Motor neuron (in vitro differentiated cells): ENCODE measurements at regions not wholly inside any gene's neighbourhood (a gene's known extent, or its start where the extent isn't known, plus 50 kb on each side); places are given as distances from the start of the nearest gene placed in this dataset.

Experiments used
- ATAC-seq, 8 experiments: fragments of 200-7000 bp; cut with Tn5 transposase; replicated peaks in 6 of 8; 2 replicates each; pipeline ENCODE4 v1.8.0; 2021; ENCODE audit warnings: mild to moderate bottlenecking in 8 of 8, moderate library complexity in 8 of 8
- H3K27ac ChIP-seq, 2 donors: fragments of 250-450 bp; sonication (Bioruptor Pico); 2 replicates each; pipeline ENCODE4 v1.9.0; 2021; ENCODE audit warnings: antibody characterized with exemption in 2 of 2, mild to moderate bottlenecking in 2 of 2, moderate library complexity in 1 of 2
- H3K4me1 ChIP-seq, 2 donors: fragments of 250-450 bp; sonication (Bioruptor Pico); replicated peaks in 1 of 2; 2 replicates each; pipeline ENCODE4 v1.6.1; 2021; ENCODE audit warnings: antibody characterized with exemption in 2 of 2, mild to moderate bottlenecking in 2 of 2, moderate library complexity in 1 of 2
- H3K4me3 ChIP-seq, 5 donors: fragments of 250-450 bp; sonication (Bioruptor Pico); 2 replicates each; pipeline ENCODE4 v1.9.0; 2021; ENCODE audit warnings: antibody characterized with exemption in 5 of 5, mild to moderate bottlenecking in 5 of 5, moderate library complexity in 4 of 5
- WGBS, 10 experiments: fragments of 450-650 bp; shearing (Covaris generic); methylation state at CpG; one replicate each; pipeline ENCODE4 v1.0.0; 2022; 5-methylcytosine and 5-hydroxymethylcytosine counted together
- in situ Hi-C, 9 experiments: fragments of 400-800 bp; cut with MboI; loops; one replicate each; pipeline ENCODE4 v1.15.0; 2021; ENCODE audit warnings: low sequenced_read_pairs in 9 of 9, low pct_unique_long_range_greater_than_20kb in 2 of 9; ENCODE audit not compliant: unreplicated experiment in 9 of 9

GRCh38 chr13:107835339-107836018 is 379.9 kb downstream of the LIG4 start:
- in situ Hi-C loops: no loop called here
- peaks cover 32 to 45% of the 10 kb centered on the region in 2 donors for H3K4me1 ChIP-seq
- ATAC-seq: peak in 2 of 8 experiments; percentile 11 to 32
- no peak overlapping the region for H3K27ac ChIP-seq
- WGBS, 10 experiments: 0 to 92% (median 55%) methylated on average over 1 to 3 of the region's 4 CpGs
- H3K4me3 ChIP-seq: no peak overlapping the region

- WGBS, 10 experiments: 0 to 100% (median 78%) methylated on average over 1 to 5 of the region's 5 CpGs
- H3K4me1 ChIP-seq: peaks cover 32 to 45% of the 10 kb centered on the region in 2 donors
- H3K27ac ChIP-seq: no peak overlapping the region
- H3K4me3 ChIP-seq: no peak overlapping the region
- in situ Hi-C loops: no loop called here
- no peak for ATAC-seq
Observed at GRCh38 chr13:107834717-107835116, 380.6 kb downstream of the LIG4 start.

GRCh38 chr13:107834281-107834680 is 381.1 kb downstream of the LIG4 start:
- Histone ChIP-seq H3K4me3 (no peak overlapping the region), H3K4me1 (peaks cover 32 to 45% of the 10 kb centered on the region in 2 donors), H3K27ac (no peak overlapping the region)
- 0 to 100% (median 85%) methylated on average over 1 of the region's 1 CpG; no CpG with 5 or more reads in 2 of the 10 experiments for WGBS, 10 experiments
- in situ Hi-C loops: no loop called here
- no peak for ATAC-seq

- in situ Hi-C loops: no loop called here
- WGBS, 10 experiments: 45 to 87% (median 67%) methylated on average over 2 to 8 of the region's 10 CpGs; no CpG with 5 or more reads in 2 of the 10 experiments
- ATAC-seq: peak in 5 of 8 experiments; percentile 13 to 70 (median 56)
- H3K4me1 ChIP-seq: peaks cover 26 to 31% of the 10 kb centered on the region in 2 donors
- no peak overlapping the region for H3K4me3 ChIP-seq
- H3K27ac ChIP-seq: no peak overlapping the region
Observed at GRCh38 chr13:107832500-107833100, 382.7 kb downstream of the LIG4 start.

- Histone ChIP-seq H3K4me3 (no peak overlapping the region), H3K27ac (no peak overlapping the region), H3K4me1 (peaks cover 15 to 21% of the 10 kb centered on the region in 2 donors)
- in situ Hi-C loops: no loop called here
- WGBS, 10 experiments: 54 to 100% (median 86%) methylated on average over 1 to 3 of the region's 3 CpGs; no CpG with 5 or more reads in 1 of the 10 experiments
- peak in 3 of 8 experiments; percentile 35 to 61 (median 59) for ATAC-seq
Observed at GRCh38 chr13:107830804-107831203, 384.5 kb downstream of the LIG4 start.

GRCh38 chr13:107827840-107828549 is 387.3 kb downstream of the LIG4 start:
- ATAC-seq: no peak

GRCh38 chr13:107824635-107825034 is 390.7 kb downstream of the LIG4 start:
- Histone ChIP-seq H3K27ac (no peak overlapping the region), H3K4me3 (no peak overlapping the region), H3K4me1 (peaks cover 4 to 34% of the 10 kb centered on the region in 2 donors)
- 14 to 100% (median 85%) methylated on average over 2 to 7 of the region's 7 CpGs; no CpG with 5 or more reads in 1 of the 10 experiments for WGBS, 10 experiments
- in situ Hi-C loops: no loop called here
- peak in 1 of 8 experiments; percentile 52 for ATAC-seq

More at GRCh38 chr13:107827840-107828549, 387.3 kb downstream of the LIG4 start:
- Histone ChIP-seq H3K27ac (no peak overlapping the region), H3K4me3 (no peak overlapping the region), H3K4me1 (peaks cover 7 to 20% of the 10 kb centered on the region in 2 donors)
- whole genome bisulfite sequencing, 10 experiments: 21 to 100% (median 88%) methylated on average over 3 to 11 of the region's 11 CpGs
- in situ Hi-C loops: no loop called here

- H3K27ac ChIP-seq: no peak overlapping the region
- H3K4me1 ChIP-seq: peaks cover 9 to 53% of the 10 kb centered on the region in 2 donors
- in situ Hi-C loops: no loop called here
- ATAC-seq: peak in 3 of 8 experiments; percentile 28 to 41 (median 31)
- H3K4me3 ChIP-seq: no peak overlapping the region
Observed at GRCh38 chr13:107822006-107822405, 393.3 kb downstream of the LIG4 start.

- H3K27ac ChIP-seq: no peak overlapping the region
- H3K4me3 ChIP-seq: no peak overlapping the region
- 38 to 95% (median 79%) methylated on average over 1 to 2 of the region's 2 CpGs; no CpG with 5 or more reads in 1 of the 10 experiments for WGBS, 10 experiments
- peaks cover 9 to 57% of the 10 kb centered on the region in 2 donors for H3K4me1 ChIP-seq
- in situ Hi-C loops: no loop called here
- ATAC-seq: peak in 3 of 8 experiments; percentile 41 to 80 (median 45)
Observed at GRCh38 chr13:107821492-107821891, 393.8 kb downstream of the LIG4 start.

- WGBS, 10 experiments: 0 to 100% (median 85%) methylated on average over 1 to 2 of the region's 2 CpGs
- ATAC-seq: peak in 1 of 8 experiments; percentile 25
- Histone ChIP-seq H3K4me1 (peaks cover 9 to 54% of the 10 kb centered on the region in 2 donors), H3K27ac (no peak overlapping the region), H3K4me3 (no peak overlapping the region)
- in situ Hi-C loops: no loop called here
Observed at GRCh38 chr13:107819071-107819470, 396.3 kb downstream of the LIG4 start.

GRCh38 chr13:107817647-107818287 is 397.6 kb downstream of the LIG4 start:
- H3K4me3 ChIP-seq: no peak overlapping the region
- no peak overlapping the region for H3K27ac ChIP-seq
- 36 to 80% (median 40%) methylated on average over 1 to 6 of the region's 6 CpGs; no CpG with 5 or more reads in 1 of the 10 experiments for WGBS, 10 experiments
- peaks cover 9 to 50% of the 10 kb centered on the region in 2 donors for H3K4me1 ChIP-seq
- in situ Hi-C loops: no loop called here
- peak in 5 of 8 experiments; percentile 24 to 95 (median 78) for ATAC-seq

- H3K27ac ChIP-seq: no peak overlapping the region
- H3K4me3 ChIP-seq: no peak overlapping the region
- in situ Hi-C loops: no loop called here
- no peak for ATAC-seq
- H3K4me1 ChIP-seq: peaks cover 3 to 8% of the 10 kb centered on the region in 2 donors
Observed at GRCh38 chr13:107812014-107812412, 403.3 kb downstream of the LIG4 start.
